ENCODE measurements at regions not wholly inside any gene's neighbourhood (a gene's known extent, or its start where the extent isn't known, plus 50 kb on each side); places are given as distances from the start of the nearest gene placed in this dataset.
A peak's percentile ranks its signal among the peaks of the same experiment; 100 is the strongest.

GRCh38 chr4:89590128-89590527, 246.8 kb downstream of the SNCA start:
- DNase-seq (ENCODE audit: low read depth, low spot score) = no peak
- TF ChIP-seq CTCF (IDR thresholded peaks at IDR 0.05; ENCODE audit: low read depth, low read length) = no peak
- no peak overlapping the region for H3K4me3 ChIP-seq (ENCODE audit: low read depth, low read length)
- in situ Hi-C loops (cut with HindIII; ENCODE audit: low sequenced_read_pairs) = no loop called here

GRCh38 chr4:89588421-89588820, 248.5 kb downstream of the SNCA start:
- in situ Hi-C loops (cut with HindIII; ENCODE audit: low sequenced_read_pairs) = no loop called here
- no peak for DNase-seq (ENCODE audit: low read depth, low spot score)
- TF ChIP-seq CTCF (IDR thresholded peaks at IDR 0.05; ENCODE audit: low read depth, low read length) = no peak

GRCh38 chr4:89587364-89587763, 249.6 kb downstream of the SNCA start:
- DNase-seq (ENCODE audit: low read depth, low spot score) = no peak
- no peak overlapping the region for H3K4me3 ChIP-seq (ENCODE audit: low read depth, low read length)
- no peak for TF ChIP-seq CTCF (IDR thresholded peaks at IDR 0.05; ENCODE audit: low read depth, low read length)
- in situ Hi-C loops (cut with HindIII; ENCODE audit: low sequenced_read_pairs) = no loop called here

More at GRCh38 chr4:89588421-89588820, 248.5 kb downstream of the SNCA start:
- no peak overlapping the region for H3K4me3 ChIP-seq (ENCODE audit: low read depth, low read length)

GRCh38 chr4:89586864-89587263, 250.1 kb downstream of the SNCA start:
- no peak overlapping the region for H3K4me3 ChIP-seq (ENCODE audit: low read depth, low read length)
- peak; percentile 33 for TF ChIP-seq CTCF (IDR thresholded peaks at IDR 0.05; ENCODE audit: low read depth, low read length)
- in situ Hi-C loops (cut with HindIII; ENCODE audit: low sequenced_read_pairs) = no loop called here
- DNase-seq (ENCODE audit: low read depth, low spot score) = peak; percentile 35

GRCh38 chr4:89586318-89586717, 250.6 kb downstream of the SNCA start:
- no peak overlapping the region for H3K4me3 ChIP-seq (ENCODE audit: low read depth, low read length)
- DNase-seq (ENCODE audit: low read depth, low spot score) = no peak
- TF ChIP-seq CTCF (IDR thresholded peaks at IDR 0.05; ENCODE audit: low read depth, low read length) = no peak
- in situ Hi-C loops (cut with HindIII; ENCODE audit: low sequenced_read_pairs) = no loop called here

GRCh38 chr4:89582756-89583505, 254.0 kb downstream of the SNCA start:
- in situ Hi-C loops (cut with HindIII; ENCODE audit: low sequenced_read_pairs) = no loop called here
- DNase-seq (ENCODE audit: low read depth, low spot score) = no peak
- H3K4me3 ChIP-seq (ENCODE audit: low read depth, low read length) = no peak overlapping the region
- TF ChIP-seq CTCF (IDR thresholded peaks at IDR 0.05; ENCODE audit: low read depth, low read length) = no peak

Data from astrocyte of the spinal cord (primary cell).